Thyroid gland (tissue), 4 donors: ENCODE measurements at regions not wholly inside any gene's neighbourhood (a gene's known extent, or its start where the extent isn't known, plus 50 kb on each side); places are given as distances from the start of the nearest gene placed in this dataset.

Experiments
- POLR2A ChIP-seq, 2 donors: fragments of 450-650 bp; IDR thresholded peaks; one replicate each; pipeline ENCODE4 v1.6.1; 2017; ENCODE audit warnings: antibody characterized with exemption in 2 of 2, mild to moderate bottlenecking in 2 of 2, moderate library complexity in 1 of 2
- TF ChIP-seq, protein P1 (sequence below), 6 experiments: fragments of 200-600 bp in 3 of 6; fragments of 450-650 bp in 3 of 6; sonication (generic) in 3 of 6; IDR thresholded peaks; one replicate each; pipeline ENCODE4 v1.5.1; 2016 to 2019; ENCODE audit warnings: antibody characterized with exemption in 6 of 6, mild to moderate bottlenecking in 2 of 6, inconsistent platforms in 1 of 6, moderate library complexity in 1 of 6

DNA sequence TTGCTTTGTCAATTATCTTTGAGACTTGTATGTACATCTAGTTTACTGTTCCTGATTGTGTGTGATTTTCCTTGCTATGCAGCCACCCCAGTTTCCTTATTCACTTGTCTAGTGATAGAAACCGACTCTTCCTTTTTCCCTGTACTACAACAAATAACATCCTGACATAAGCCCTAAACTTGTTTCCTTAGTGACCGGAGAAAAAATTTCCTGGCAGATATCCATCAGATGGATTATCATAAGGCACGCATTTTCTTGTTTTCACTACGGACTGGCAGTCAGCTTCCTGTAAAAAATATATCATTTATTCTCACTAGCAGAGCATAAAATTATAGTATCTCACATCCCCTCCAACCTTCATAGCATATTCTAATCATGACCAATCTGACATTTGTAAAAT lies 410.7 kb downstream of the CENPC start:
- TF ChIP-seq, protein P1, sequence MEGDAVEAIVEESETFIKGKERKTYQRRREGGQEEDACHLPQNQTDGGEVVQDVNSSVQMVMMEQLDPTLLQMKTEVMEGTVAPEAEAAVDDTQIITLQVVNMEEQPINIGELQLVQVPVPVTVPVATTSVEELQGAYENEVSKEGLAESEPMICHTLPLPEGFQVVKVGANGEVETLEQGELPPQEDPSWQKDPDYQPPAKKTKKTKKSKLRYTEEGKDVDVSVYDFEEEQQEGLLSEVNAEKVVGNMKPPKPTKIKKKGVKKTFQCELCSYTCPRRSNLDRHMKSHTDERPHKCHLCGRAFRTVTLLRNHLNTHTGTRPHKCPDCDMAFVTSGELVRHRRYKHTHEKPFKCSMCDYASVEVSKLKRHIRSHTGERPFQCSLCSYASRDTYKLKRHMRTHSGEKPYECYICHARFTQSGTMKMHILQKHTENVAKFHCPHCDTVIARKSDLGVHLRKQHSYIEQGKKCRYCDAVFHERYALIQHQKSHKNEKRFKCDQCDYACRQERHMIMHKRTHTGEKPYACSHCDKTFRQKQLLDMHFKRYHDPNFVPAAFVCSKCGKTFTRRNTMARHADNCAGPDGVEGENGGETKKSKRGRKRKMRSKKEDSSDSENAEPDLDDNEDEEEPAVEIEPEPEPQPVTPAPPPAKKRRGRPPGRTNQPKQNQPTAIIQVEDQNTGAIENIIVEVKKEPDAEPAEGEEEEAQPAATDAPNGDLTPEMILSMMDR (IDR thresholded peaks at IDR 0.05): no peak
- TF ChIP-seq POLR2A (IDR thresholded peaks at IDR 0.05): no peak
